GM12801 (cell line): ENCODE measurements at regions not wholly inside any gene's neighbourhood (a gene's known extent, or its start where the extent isn't known, plus 50 kb on each side); places are given as distances from the start of the nearest gene placed in this dataset.

ENCODE experiments used
- TF ChIP-seq, protein P1 (sequence below): IDR thresholded peaks from one replicate; pipeline ENCODE4 v1.5.1; 2011; ENCODE audit warnings: control low read depth; ENCODE audit not compliant: insufficient read length; ENCODE audit errors: extremely low read depth

DNA sequence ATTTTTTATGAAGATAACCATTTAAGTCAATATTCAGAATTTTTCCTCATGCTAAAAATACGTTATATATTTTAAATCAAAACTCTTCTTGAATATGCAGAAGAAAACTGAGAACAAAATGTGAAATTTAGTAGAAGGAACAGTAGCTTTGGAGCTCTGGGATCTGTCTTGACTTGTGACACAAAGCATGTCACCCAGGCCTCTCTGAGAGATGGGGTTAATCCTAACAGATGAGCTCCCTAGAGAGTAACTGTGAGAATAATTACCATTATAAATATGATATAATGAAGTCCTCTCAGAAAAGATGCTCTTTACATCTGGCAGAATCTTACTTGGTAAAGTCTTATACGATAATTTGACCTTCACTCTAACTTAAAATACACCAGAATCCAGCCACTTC is 272.0 kb downstream of the PTPRC start:
- TF ChIP-seq, protein P1, sequence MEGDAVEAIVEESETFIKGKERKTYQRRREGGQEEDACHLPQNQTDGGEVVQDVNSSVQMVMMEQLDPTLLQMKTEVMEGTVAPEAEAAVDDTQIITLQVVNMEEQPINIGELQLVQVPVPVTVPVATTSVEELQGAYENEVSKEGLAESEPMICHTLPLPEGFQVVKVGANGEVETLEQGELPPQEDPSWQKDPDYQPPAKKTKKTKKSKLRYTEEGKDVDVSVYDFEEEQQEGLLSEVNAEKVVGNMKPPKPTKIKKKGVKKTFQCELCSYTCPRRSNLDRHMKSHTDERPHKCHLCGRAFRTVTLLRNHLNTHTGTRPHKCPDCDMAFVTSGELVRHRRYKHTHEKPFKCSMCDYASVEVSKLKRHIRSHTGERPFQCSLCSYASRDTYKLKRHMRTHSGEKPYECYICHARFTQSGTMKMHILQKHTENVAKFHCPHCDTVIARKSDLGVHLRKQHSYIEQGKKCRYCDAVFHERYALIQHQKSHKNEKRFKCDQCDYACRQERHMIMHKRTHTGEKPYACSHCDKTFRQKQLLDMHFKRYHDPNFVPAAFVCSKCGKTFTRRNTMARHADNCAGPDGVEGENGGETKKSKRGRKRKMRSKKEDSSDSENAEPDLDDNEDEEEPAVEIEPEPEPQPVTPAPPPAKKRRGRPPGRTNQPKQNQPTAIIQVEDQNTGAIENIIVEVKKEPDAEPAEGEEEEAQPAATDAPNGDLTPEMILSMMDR: no peak

- TF ChIP-seq, protein P1: no peak
Observed at GRCh38 chr1:198912046-198912445, 273.2 kb downstream of the PTPRC start.

DNA sequence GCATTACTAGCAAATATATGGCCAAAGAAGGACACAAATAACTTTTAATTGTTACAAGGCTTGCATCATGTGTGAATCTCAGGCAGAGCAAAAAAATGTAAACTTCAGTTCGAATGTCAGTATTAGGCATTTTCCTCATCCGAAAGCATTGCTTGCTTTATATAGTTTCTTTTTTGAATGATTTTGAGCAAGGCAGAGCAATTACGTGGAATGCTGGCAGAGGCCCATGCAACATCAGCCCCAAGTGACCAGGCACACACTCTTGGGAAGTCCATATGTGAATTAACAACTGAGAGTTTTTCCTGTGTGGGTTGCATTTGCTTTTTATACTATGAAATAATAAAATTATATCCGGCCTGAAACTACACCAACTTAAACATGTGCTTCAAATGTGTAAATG is 274.8 kb downstream of the PTPRC start:
- TF ChIP-seq, protein P1: no peak

DNA sequence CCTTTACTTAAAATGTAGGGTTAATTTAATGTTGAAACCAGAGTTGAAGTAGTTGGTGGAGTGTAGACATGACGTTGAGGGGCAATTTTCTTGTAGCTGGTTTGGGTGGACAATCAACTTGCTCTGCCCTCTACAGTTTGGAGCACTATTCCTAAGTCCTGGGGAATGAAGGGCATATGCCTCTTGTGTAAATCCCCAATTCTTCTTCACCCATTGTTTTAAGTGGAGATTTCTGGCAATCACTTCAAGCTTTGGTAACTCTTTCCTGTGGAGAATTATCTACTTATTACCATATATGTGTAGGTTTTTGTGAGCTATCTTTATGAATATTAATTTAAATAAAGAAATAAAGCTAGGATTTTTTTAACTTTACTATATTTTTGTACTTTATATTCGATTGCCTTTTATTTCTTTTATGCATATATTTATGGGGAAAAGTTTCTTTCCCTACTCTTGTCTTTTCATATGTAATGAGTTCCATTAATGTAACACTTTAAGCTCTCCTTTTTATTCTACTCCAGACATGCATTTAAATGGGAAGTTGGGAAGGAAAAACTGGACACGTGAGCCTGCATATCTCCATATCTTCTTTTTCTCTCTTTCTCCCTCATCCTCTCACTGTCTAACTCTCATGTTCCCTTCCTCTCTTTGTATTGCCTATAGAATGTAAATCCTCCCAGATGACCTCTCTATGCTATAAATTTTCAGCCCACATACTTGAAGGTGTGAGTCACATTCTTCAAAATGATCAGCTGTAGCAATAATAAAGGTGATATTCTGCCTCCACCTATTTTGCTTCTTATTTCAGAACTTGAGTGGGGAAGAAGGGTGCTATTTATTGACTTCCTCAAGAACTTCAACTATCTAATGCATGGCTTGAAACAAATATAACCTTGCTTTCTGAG is 276.7 kb downstream of the PTPRC start:
- TF ChIP-seq, protein P1: no peak

DNA sequence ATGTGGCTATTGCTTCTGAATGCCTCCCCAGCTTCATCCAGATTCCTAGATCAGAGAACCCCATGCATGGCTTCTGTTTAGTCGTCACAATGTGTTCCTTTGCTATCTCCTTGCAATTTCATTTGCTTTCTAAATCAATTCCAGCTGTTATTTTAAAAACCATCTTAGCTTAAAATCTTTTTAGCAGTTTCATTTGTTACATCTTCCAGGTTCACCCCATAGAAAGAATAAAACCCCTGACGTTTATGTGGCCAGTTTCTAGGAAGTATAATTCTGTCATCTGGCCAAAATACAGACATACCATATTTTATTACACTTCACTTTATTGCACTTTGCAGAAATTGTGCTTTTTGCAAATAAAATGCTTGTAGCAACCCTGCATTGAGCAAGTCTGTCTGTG is 278.4 kb downstream of the PTPRC start:
- TF ChIP-seq, protein P1: no peak

GRCh38 chr1:198918920-198919319 is 280.1 kb downstream of the PTPRC start:
- TF ChIP-seq, protein P1: no peak

DNA sequence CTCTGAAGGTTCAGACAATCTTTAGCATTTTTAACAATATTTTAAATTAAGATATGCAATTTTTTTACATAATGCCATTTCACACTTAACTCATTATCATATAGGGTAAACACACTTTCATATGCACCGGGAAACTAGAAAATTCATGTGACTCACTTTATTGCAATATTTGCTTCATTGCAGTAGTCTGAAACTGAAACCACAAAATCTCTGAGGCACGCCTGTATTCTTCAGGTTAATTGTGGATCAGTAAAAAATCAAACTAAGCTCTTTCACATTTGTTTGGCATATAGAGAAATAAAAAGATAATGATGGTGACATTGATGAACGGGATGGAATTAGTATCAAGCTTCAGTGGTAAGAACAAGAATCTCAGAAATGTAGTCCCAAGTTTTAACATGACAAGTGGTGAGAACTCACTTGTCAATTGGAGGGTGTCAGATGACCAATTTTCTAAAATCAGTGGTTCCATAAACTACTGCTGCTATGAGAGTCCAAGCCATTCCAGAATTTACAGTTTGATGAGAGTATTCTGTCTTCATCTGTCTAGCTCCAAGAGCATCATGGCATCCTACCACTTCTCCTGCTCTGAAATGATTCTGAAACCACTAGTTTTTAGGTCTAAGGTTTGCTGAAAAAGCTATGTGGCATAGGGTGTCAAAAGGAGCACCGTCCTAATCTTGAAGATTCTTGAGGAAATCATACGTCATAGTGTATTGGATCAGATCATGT is 281.0 kb downstream of the PTPRC start:
- TF ChIP-seq, protein P1: no peak
